Mesenchymal stem cell (in vitro differentiated cells and primary cell): ENCODE measurements at regions not wholly inside any gene's neighbourhood (a gene's known extent, or its start where the extent isn't known, plus 50 kb on each side); places are given as distances from the start of the nearest gene placed in this dataset.

ENCODE experiments used
- DNase-seq: peaks from one replicate; pipeline ENCODE4 v3.0.0-alpha.2; 2013
- H2AFZ ChIP-seq: one replicate; pipeline ENCODE4 v1.6.1; 2013; ENCODE audit warnings: low read depth, mild to moderate bottlenecking, control low read depth, inconsistent platforms, low read length, moderate library complexity
- H2AK5ac ChIP-seq: 2 replicates; pipeline ENCODE4 v1.6.1; 2013; ENCODE audit warnings: low read length, moderate library complexity, mild to moderate bottlenecking, inconsistent platforms; ENCODE audit not compliant: severe bottlenecking
- H2BK120ac ChIP-seq: one replicate; pipeline ENCODE4 v1.6.1; 2013; ENCODE audit warnings: low read depth, mild to moderate bottlenecking, inconsistent platforms, low read length, moderate library complexity
- H2BK12ac ChIP-seq, 2 experiments: one replicate each; pipeline ENCODE4 v1.6.1; 2013; ENCODE audit warnings: inconsistent platforms in 2 of 2, low read length in 2 of 2, mild to moderate bottlenecking in 2 of 2, moderate library complexity in 2 of 2, control low read depth in 1 of 2
- H2BK15ac ChIP-seq: one replicate; pipeline ENCODE4 v1.6.1; 2013; ENCODE audit warnings: mild to moderate bottlenecking, low read depth, inconsistent platforms; ENCODE audit not compliant: poor library complexity, severe bottlenecking
- H2BK5ac ChIP-seq: 2 replicates; pipeline ENCODE4 v1.6.1; 2013; ENCODE audit warnings: low read depth, mild to moderate bottlenecking, low read length, control low read depth, inconsistent platforms; ENCODE audit not compliant: poor library complexity, severe bottlenecking
- H3K14ac ChIP-seq, 2 experiments: one replicate each; pipeline ENCODE4 v1.6.1; 2013; ENCODE audit warnings: inconsistent platforms in 2 of 2, low read length in 2 of 2, control low read depth in 1 of 2, mild to moderate bottlenecking in 1 of 2, moderate library complexity in 1 of 2
- H3K18ac ChIP-seq, 2 experiments: one replicate each; pipeline ENCODE4 v1.6.1; 2013; ENCODE audit warnings: inconsistent platforms in 2 of 2, low read length in 2 of 2, control low read depth in 1 of 2, low read depth in 1 of 2, mild to moderate bottlenecking in 1 of 2
- H3K23ac ChIP-seq, 2 experiments: one replicate each; pipeline ENCODE4 v1.6.1; 2013; ENCODE audit warnings: inconsistent platforms in 2 of 2, low read length in 2 of 2, mild to moderate bottlenecking in 2 of 2, moderate library complexity in 2 of 2, control low read depth in 1 of 2
- H3K27ac ChIP-seq: 2 replicates; pipeline ENCODE4 v1.5.1; 2013; ENCODE audit warnings: mild to moderate bottlenecking, moderate library complexity, low read length, control low read depth, inconsistent platforms; ENCODE audit not compliant: poor library complexity, severe bottlenecking
- H3K27me3 ChIP-seq, 2 experiments: 2 replicates each; pipeline versions ENCODE4 v1.6.1 to v1.7.0; 2013; ENCODE audit warnings: low read length in 2 of 2, mild to moderate bottlenecking in 2 of 2, moderate library complexity in 2 of 2, control low read depth in 1 of 2, inconsistent platforms in 1 of 2; ENCODE audit not compliant: control insufficient read depth in 1 of 2, insufficient read depth in 1 of 2
- H3K36me3 ChIP-seq, 2 experiments: 2 replicates each; pipeline versions ENCODE4 v1.6.1 to v1.7.0; 2013; ENCODE audit warnings: low read length in 2 of 2, control low read depth in 1 of 2, inconsistent platforms in 1 of 2, low read depth in 1 of 2, mild to moderate bottlenecking in 1 of 2; ENCODE audit not compliant: insufficient read depth in 2 of 2, control insufficient read depth in 1 of 2
- H3K4ac ChIP-seq, 2 experiments: one replicate each; pipeline ENCODE4 v1.6.1; 2013; ENCODE audit warnings: inconsistent platforms in 2 of 2, low read length in 2 of 2, mild to moderate bottlenecking in 2 of 2, moderate library complexity in 2 of 2, control low read depth in 1 of 2, low read depth in 1 of 2
- H3K4me1 ChIP-seq: 2 replicates; pipeline ENCODE4 v1.6.1; 2013; ENCODE audit warnings: low read depth, low read length, control low read depth; ENCODE audit not compliant: control insufficient read depth, insufficient read depth
- H3K4me2 ChIP-seq: 2 replicates; pipeline ENCODE4 v1.6.1; 2013; ENCODE audit warnings: low read length, mild to moderate bottlenecking, inconsistent platforms; ENCODE audit not compliant: poor library complexity, severe bottlenecking
- H3K4me3 ChIP-seq, 2 experiments: 2 replicates each; pipeline versions ENCODE4 v1.5.1 to v1.7.0; 2013; ENCODE audit warnings: low read length in 2 of 2, mild to moderate bottlenecking in 2 of 2, control low read depth in 1 of 2, low read depth in 1 of 2; ENCODE audit not compliant: insufficient read depth in 1 of 2
- H3K79me1 ChIP-seq: replicated peaks from 2 replicates; pipeline ENCODE4 v1.6.1; 2013; ENCODE audit warnings: mild to moderate bottlenecking, control low read depth, low read length, inconsistent platforms; ENCODE audit not compliant: poor library complexity, severe bottlenecking
- H3K9ac ChIP-seq: 2 replicates; pipeline ENCODE4 v1.7.0; 2013; ENCODE audit warnings: mild to moderate bottlenecking, low read length, moderate library complexity
- H3K9me3 ChIP-seq: 2 replicates; pipeline ENCODE4 v1.7.0; 2013; ENCODE audit warnings: mild to moderate bottlenecking, low read length; ENCODE audit not compliant: control insufficient read depth
- H4K8ac ChIP-seq: one replicate; pipeline ENCODE4 v1.6.1; 2013; ENCODE audit warnings: inconsistent platforms, mild to moderate bottlenecking, low read length, moderate library complexity
- H4K91ac ChIP-seq: one replicate; pipeline ENCODE4 v1.6.1; 2013; ENCODE audit warnings: mild to moderate bottlenecking, low read length, inconsistent platforms
- WGBS: methylation state at CpG from one replicate; pipeline ENCODE4 v1.1.7; 2013; ENCODE audit warnings: mixed read lengths; 5-methylcytosine and 5-hydroxymethylcytosine counted together

GRCh38 chr6:28634761-28635546 lies 109.3 kb downstream of the GPX5 start:
- peak; percentile 18 for DNase-seq
- Histone ChIP-seq H3K27ac (no peak overlapping the region), H3K36me3 (no peaks in the 10 kb centered on the region), H3K14ac (no peak overlapping the region), H2BK120ac (no peak overlapping the region), H3K4me2 (peak overlapping the region; percentile 100), H3K18ac (no peak overlapping the region), H2AK5ac (no peak overlapping the region), H2BK12ac (no peak overlapping the region), H3K27me3 (peaks cover 10 to 52% of the 10 kb centered on the region in 2 experiments), H2BK15ac (no peak overlapping the region), H3K23ac (peak overlapping the region in 1 of 2 experiments; percentile 40), H3K9me3 (no peaks in the 10 kb centered on the region), H2BK5ac (no peak overlapping the region), H4K91ac (no peak overlapping the region), H3K4ac (no peak overlapping the region), H3K4me1 (peaks cover 16% of the 10 kb centered on the region), H4K8ac (no peak overlapping the region), H3K9ac (peak overlapping the region; percentile 31), H2AFZ (peak overlapping the region; percentile 91), H3K4me3 (peak overlapping the region; percentile 55 to 81), H3K79me1 (no peaks in the 10 kb centered on the region)
- WGBS = 2% methylated on average over 48 of the region's 48 CpGs

DNA sequence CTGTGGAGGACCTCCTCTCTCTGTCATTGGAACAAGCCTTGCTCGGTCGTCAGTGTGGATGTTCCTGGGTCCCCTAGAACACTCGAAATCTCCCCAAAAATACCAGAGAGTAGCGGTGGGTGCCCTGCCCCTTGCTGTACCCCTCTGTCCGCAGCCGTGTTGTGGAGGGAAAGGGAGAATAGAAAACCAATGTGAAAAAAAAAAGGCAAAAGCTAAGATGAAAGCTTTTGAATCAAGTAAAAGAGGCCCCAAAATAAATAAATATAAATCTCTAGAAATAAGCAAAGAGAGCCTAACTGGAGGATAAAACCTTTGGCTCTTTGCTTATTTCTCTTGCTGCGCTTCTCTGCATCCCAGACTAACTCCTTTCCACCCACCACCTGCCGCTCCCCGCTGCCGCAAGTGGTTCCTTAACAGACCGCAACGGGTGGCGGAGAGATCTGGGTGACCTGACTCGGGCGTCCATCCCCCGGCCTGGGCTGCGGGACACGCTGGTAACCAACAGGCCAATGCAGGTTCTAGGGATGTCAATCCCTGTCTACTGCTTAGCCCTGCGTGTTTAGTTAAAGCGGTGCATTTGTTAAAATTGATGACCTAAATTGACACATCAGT lies 110.0 kb downstream of the GPX5 start:
- no peak overlapping the region for H2BK5ac ChIP-seq
- no peak overlapping the region for H3K27ac ChIP-seq
- H2BK12ac ChIP-seq = no peak overlapping the region
- no peak overlapping the region for H3K18ac ChIP-seq
- H2BK15ac ChIP-seq = no peak overlapping the region
- H3K4me2 ChIP-seq = peak overlapping the region; percentile 100
- H3K9ac ChIP-seq = peak overlapping the region; percentile 31
- H3K4ac ChIP-seq = no peak overlapping the region
- H4K91ac ChIP-seq = no peak overlapping the region
- no peaks in the 10 kb centered on the region for H3K36me3 ChIP-seq
- H3K27me3 ChIP-seq = peaks cover 10 to 52% of the 10 kb centered on the region in 2 experiments
- H3K14ac ChIP-seq = no peak overlapping the region
- no peak for DNase-seq
- H3K9me3 ChIP-seq = no peaks in the 10 kb centered on the region
- no peak overlapping the region for H2AK5ac ChIP-seq
- no peak overlapping the region for H2BK120ac ChIP-seq
- H2AFZ ChIP-seq = peak overlapping the region; percentile 80
- H3K79me1 ChIP-seq = no peaks in the 10 kb centered on the region
- H3K4me1 ChIP-seq = peaks cover 16% of the 10 kb centered on the region
- WGBS = 7% methylated on average over 12 of the region's 20 CpGs
- no peak overlapping the region for H3K23ac ChIP-seq
- H3K4me3 ChIP-seq = peak overlapping the region; percentile 55 to 81
- no peak overlapping the region for H4K8ac ChIP-seq

GRCh38 chr6:28638787-28639430 lies 113.2 kb downstream of the GPX5 start:
- WGBS = 87% methylated on average over 21 of the region's 21 CpGs
- H3K9ac ChIP-seq = no peak overlapping the region
- no peak overlapping the region for H3K23ac ChIP-seq
- H2BK5ac ChIP-seq = no peak overlapping the region
- H2BK15ac ChIP-seq = no peak overlapping the region
- H3K9me3 ChIP-seq = no peaks in the 10 kb centered on the region
- H3K79me1 ChIP-seq = no peaks in the 10 kb centered on the region
- H3K4me3 ChIP-seq = no peak overlapping the region
- H3K27ac ChIP-seq = no peak overlapping the region
- no peaks in the 10 kb centered on the region for H3K36me3 ChIP-seq
- H3K4ac ChIP-seq = no peak overlapping the region
- H2BK12ac ChIP-seq = no peak overlapping the region
- H4K91ac ChIP-seq = no peak overlapping the region
- H3K18ac ChIP-seq = no peak overlapping the region
- DNase-seq = no peak
- peaks cover 12% of the 10 kb centered on the region for H3K4me1 ChIP-seq
- no peak overlapping the region for H2AK5ac ChIP-seq
- no peak overlapping the region for H2AFZ ChIP-seq
- no peak overlapping the region for H4K8ac ChIP-seq
- peaks cover 10 to 38% of the 10 kb centered on the region in 2 experiments for H3K27me3 ChIP-seq
- H2BK120ac ChIP-seq = no peak overlapping the region
- no peak overlapping the region for H3K14ac ChIP-seq
- H3K4me2 ChIP-seq = no peak overlapping the region
